Smooth muscle cell (in vitro differentiated cells): ENCODE measurements at regions not wholly inside any gene's neighbourhood (a gene's known extent, or its start where the extent isn't known, plus 50 kb on each side); places are given as distances from the start of the nearest gene placed in this dataset. TPM values are rescaled to one million over a fixed set of nuclear protein-coding genes. Genes with fewer than 3 reads are reported as not detected.

Experiments used
- DNase-seq: peaks from one replicate; lab custom pipeline; 2025; ENCODE audit not compliant: unreplicated experiment; lab: John Stamatoyannopoulos, UW
- H2AFZ ChIP-seq: fragments of 200-600 bp; sonication (generic); 2 replicates; pipeline ENCODE4 v1.6.0; 2016; ENCODE audit warnings: antibody characterized with exemption, low read depth, mild to moderate bottlenecking
- H3F3A ChIP-seq: fragments of 200-600 bp; sonication (generic); 2 replicates; pipeline ENCODE4 v1.6.0; 2017; ENCODE audit warnings: antibody characterized with exemption, low read depth
- H3K27ac ChIP-seq: fragments of 200-600 bp; sonication (generic); 2 replicates; pipeline ENCODE4 v1.5.1; 2016; ENCODE audit warnings: low read depth, mild to moderate bottlenecking
- H3K27me3 ChIP-seq: fragments of 200-600 bp; sonication (generic); 2 replicates; pipeline ENCODE4 v1.6.1; 2016; ENCODE audit warnings: low read depth, mild to moderate bottlenecking
- H3K36me3 ChIP-seq: fragments of 200-600 bp; sonication (generic); 2 replicates; pipeline ENCODE4 v1.5.1; 2016; ENCODE audit warnings: low read depth
- H3K4me1 ChIP-seq: fragments of 200-600 bp; sonication (generic); 2 replicates; pipeline ENCODE4 v1.5.1; 2016; ENCODE audit warnings: low read depth
- H3K4me2 ChIP-seq: fragments of 200-600 bp; sonication (generic); 2 replicates; pipeline ENCODE4 v1.6.0; 2016; ENCODE audit warnings: mild to moderate bottlenecking
- H3K4me3 ChIP-seq: fragments of 200-600 bp; sonication (generic); 2 replicates; pipeline ENCODE4 v1.5.1; 2016; ENCODE audit warnings: mild to moderate bottlenecking
- H3K79me2 ChIP-seq: fragments of 200-600 bp; sonication (generic); 2 replicates; pipeline ENCODE4 v1.6.0; 2016; ENCODE audit warnings: low read depth, mild to moderate bottlenecking
- H3K9ac ChIP-seq: fragments of 200-600 bp; sonication (generic); 2 replicates; pipeline ENCODE4 v1.6.0; 2016; ENCODE audit warnings: low read depth
- H3K9me3 ChIP-seq: fragments of 200-600 bp; sonication (generic); replicated peaks from 2 replicates; pipeline ENCODE4 v1.5.1; 2016; ENCODE audit warnings: low read depth
- H4K20me1 ChIP-seq: fragments of 200-600 bp; sonication (generic); 2 replicates; pipeline ENCODE4 v1.6.0; 2016; ENCODE audit warnings: low read depth
- WGBS: methylation state at CpG from one replicate; pipeline ENCODE4 v1.1.7; 2016; ENCODE audit warnings: low lambda C conversion rate; 5-methylcytosine and 5-hydroxymethylcytosine counted together
- small RNA-seq: library from RNA; depleted of rRNA; stranded (forward); fragments of <200 nt; gene quantifications from one replicate; pipeline ENCODE3, GENCODE V24; 2014
- TF ChIP-seq, protein P1 (sequence below): fragments of 200-600 bp; sonication (generic); IDR thresholded peaks from 2 replicates; pipeline ENCODE4 v1.5.1; 2017; ENCODE audit warnings: borderline replicate concordance, mild to moderate bottlenecking, antibody characterized with exemption; ENCODE audit not compliant: insufficient read depth, poor library complexity, severe bottlenecking

DNA sequence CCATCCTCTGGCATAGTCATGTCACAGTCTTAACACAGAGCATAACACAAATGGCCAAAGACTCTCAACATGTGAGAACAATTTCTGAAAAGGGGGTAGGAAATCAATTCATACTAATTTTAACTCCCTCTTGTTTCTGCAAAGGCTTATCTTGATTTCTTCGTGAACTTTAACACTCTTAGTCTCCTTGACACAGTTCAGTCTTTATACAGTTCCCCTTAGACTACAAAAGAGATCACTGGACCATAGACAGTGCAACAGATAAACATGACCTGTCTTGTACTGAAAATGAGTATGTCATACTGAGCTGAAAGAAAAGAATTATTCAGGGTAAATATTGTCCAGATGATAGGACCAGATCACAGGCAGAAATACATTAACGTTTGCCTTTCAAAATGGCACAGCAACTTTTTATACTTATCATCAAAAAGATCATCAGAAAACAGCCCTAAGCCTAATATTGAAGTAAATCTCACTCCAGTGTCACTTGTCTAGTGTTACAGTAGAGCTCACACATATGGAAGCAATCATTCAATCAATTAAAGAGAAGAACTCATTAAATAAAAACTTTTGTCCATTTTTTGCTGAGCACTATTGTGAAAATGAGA, 56.4 kb upstream of the VRK2 start:
- DNase-seq: no peak
- H2AFZ ChIP-seq: no peak overlapping the region
- H3K27me3 ChIP-seq: no peaks in the 10 kb centered on the region
- no peaks in the 10 kb centered on the region for H3F3A ChIP-seq
- H4K20me1 ChIP-seq: no peaks in the 10 kb centered on the region
- WGBS: 78% methylated on average over 2 of the region's 2 CpGs
- TF ChIP-seq, protein P1, sequence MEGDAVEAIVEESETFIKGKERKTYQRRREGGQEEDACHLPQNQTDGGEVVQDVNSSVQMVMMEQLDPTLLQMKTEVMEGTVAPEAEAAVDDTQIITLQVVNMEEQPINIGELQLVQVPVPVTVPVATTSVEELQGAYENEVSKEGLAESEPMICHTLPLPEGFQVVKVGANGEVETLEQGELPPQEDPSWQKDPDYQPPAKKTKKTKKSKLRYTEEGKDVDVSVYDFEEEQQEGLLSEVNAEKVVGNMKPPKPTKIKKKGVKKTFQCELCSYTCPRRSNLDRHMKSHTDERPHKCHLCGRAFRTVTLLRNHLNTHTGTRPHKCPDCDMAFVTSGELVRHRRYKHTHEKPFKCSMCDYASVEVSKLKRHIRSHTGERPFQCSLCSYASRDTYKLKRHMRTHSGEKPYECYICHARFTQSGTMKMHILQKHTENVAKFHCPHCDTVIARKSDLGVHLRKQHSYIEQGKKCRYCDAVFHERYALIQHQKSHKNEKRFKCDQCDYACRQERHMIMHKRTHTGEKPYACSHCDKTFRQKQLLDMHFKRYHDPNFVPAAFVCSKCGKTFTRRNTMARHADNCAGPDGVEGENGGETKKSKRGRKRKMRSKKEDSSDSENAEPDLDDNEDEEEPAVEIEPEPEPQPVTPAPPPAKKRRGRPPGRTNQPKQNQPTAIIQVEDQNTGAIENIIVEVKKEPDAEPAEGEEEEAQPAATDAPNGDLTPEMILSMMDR: no peak
- no peak overlapping the region for H3K27ac ChIP-seq
- no peaks in the 10 kb centered on the region for H3K36me3 ChIP-seq
- no peaks in the 10 kb centered on the region for H3K9me3 ChIP-seq
- no peak overlapping the region for H3K9ac ChIP-seq
- no peak overlapping the region for H3K4me2 ChIP-seq
- H3K4me3 ChIP-seq: no peak overlapping the region
- H3K79me2 ChIP-seq: no peaks in the 10 kb centered on the region
- peaks cover 4% of the 10 kb centered on the region for H3K4me1 ChIP-seq

Small RNA genes in the stretch of these regions (small RNA-seq; reads per million reads assigned to genes)
- gene PPIAP63: not detected
- gene RF00592: not detected
